Keratinocyte (primary cell): ENCODE measurements at regions not wholly inside any gene's neighbourhood (a gene's known extent, or its start where the extent isn't known, plus 50 kb on each side); places are given as distances from the start of the nearest gene placed in this dataset.

Experiments
- DNase-seq: peaks from one replicate; pipeline ENCODE4 v3.0.0-alpha.2; 2011; ENCODE audit warnings: low read depth, missing footprints, low spot score
- FAIRE-seq: peaks from 2 replicates; lab custom pipeline; 2011; peaks lifted over from hg19 to GRCh38; lab: Jason Lieb, UNC
- H2AFZ ChIP-seq: 2 replicates; pipeline ENCODE4 v1.6.0; 2012; ENCODE audit warnings: low read length, control low read depth, inconsistent platforms; ENCODE audit not compliant: control insufficient read depth
- H3K27ac ChIP-seq: 2 replicates; pipeline ENCODE4 v1.5.1; 2011; ENCODE audit warnings: low read length; ENCODE audit not compliant: control insufficient read depth, insufficient read depth
- H3K27me3 ChIP-seq: 3 replicates; pipeline ENCODE4 v1.6.0; 2011; ENCODE audit warnings: low read length; ENCODE audit not compliant: control insufficient read depth, insufficient read depth; ENCODE audit errors: extremely low read depth
- H3K36me3 ChIP-seq, 2 experiments: 2 replicates in 1 of 2; 3 replicates in 1 of 2; pipeline ENCODE4 v1.5.1; 2011; ENCODE audit warnings: low read length in 2 of 2, mild to moderate bottlenecking in 1 of 2; ENCODE audit not compliant: control insufficient read depth in 2 of 2, insufficient read depth in 2 of 2; ENCODE audit errors: extremely low read depth in 1 of 2
- H3K4me1 ChIP-seq: 3 replicates; pipeline ENCODE4 v1.5.1; 2011; ENCODE audit warnings: low read length; ENCODE audit not compliant: control insufficient read depth, insufficient read depth; ENCODE audit errors: extremely low read depth
- H3K4me2 ChIP-seq: 3 replicates; pipeline ENCODE4 v1.6.0; 2011; ENCODE audit warnings: low read depth, low read length; ENCODE audit not compliant: control insufficient read depth, insufficient read depth; ENCODE audit errors: extremely low read depth
- H3K4me3 ChIP-seq, 3 experiments: fragments of 200-600 bp in 1 of 3; sonication (generic) in 1 of 3; 2 replicates in 2 of 3; 3 replicates in 1 of 3; pipeline ENCODE4 v1.5.1; 2011 to 2016; ENCODE audit warnings: low read length in 3 of 3, mild to moderate bottlenecking in 3 of 3, control low read depth in 2 of 3, inconsistent platforms in 1 of 3, low read depth in 1 of 3, mixed read lengths in 1 of 3, mixed run types in 1 of 3, moderate library complexity in 1 of 3; ENCODE audit not compliant: control insufficient read depth in 2 of 3, insufficient read depth in 2 of 3; ENCODE audit errors: extremely low read depth in 1 of 3
- H3K79me2 ChIP-seq: 2 replicates; pipeline ENCODE4 v1.6.0; 2012; ENCODE audit warnings: low read length; ENCODE audit not compliant: control insufficient read depth, insufficient read depth
- H3K9ac ChIP-seq: 3 replicates; pipeline ENCODE4 v1.6.0; 2011; ENCODE audit warnings: low read length; ENCODE audit not compliant: control insufficient read depth, insufficient read depth; ENCODE audit errors: extremely low read depth
- H3K9me1 ChIP-seq: 3 replicates; pipeline ENCODE4 v1.6.0; 2011; ENCODE audit warnings: low read length; ENCODE audit not compliant: control insufficient read depth, insufficient read depth; ENCODE audit errors: extremely low read depth
- H3K9me3 ChIP-seq: 2 replicates; pipeline ENCODE4 v1.5.1; 2012; ENCODE audit warnings: low read depth, low read length; ENCODE audit not compliant: control insufficient read depth
- H4K20me1 ChIP-seq: 3 replicates; pipeline ENCODE4 v1.6.0; 2011; ENCODE audit warnings: low read length; ENCODE audit not compliant: control insufficient read depth, insufficient read depth; ENCODE audit errors: extremely low read depth
- CTCF ChIP-seq, 3 experiments: IDR thresholded peaks in 1 of 3; conservative IDR thresholded peaks in 1 of 3; optimal IDR thresholded peaks in 1 of 3; 2 replicates in 2 of 3; 3 replicates in 1 of 3; pipeline versions ENCODE3 to v1.5.1; 2011; ENCODE audit warnings: low read length in 3 of 3, mild to moderate bottlenecking in 3 of 3, moderate library complexity in 2 of 3, control low read depth in 1 of 3, inconsistent platforms in 1 of 3; ENCODE audit not compliant: insufficient read depth in 2 of 3; ENCODE audit errors: extremely low read depth in 1 of 3
- EZH2 ChIP-seq: IDR thresholded peaks from one replicate; pipeline ENCODE4 v1.6.1; 2012; ENCODE audit warnings: inconsistent platforms, mild to moderate bottlenecking, low read length, moderate library complexity
- dilution Hi-C: fragments of 300-500 bp; cut with MboI; formaldehyde crosslinking; loops from one replicate; pipeline ENCODE4 v1.7.0; 2020; ENCODE audit warnings: low sequenced_read_pairs; ENCODE audit not compliant: extremely low pct_ligation_motif_present

DNA sequence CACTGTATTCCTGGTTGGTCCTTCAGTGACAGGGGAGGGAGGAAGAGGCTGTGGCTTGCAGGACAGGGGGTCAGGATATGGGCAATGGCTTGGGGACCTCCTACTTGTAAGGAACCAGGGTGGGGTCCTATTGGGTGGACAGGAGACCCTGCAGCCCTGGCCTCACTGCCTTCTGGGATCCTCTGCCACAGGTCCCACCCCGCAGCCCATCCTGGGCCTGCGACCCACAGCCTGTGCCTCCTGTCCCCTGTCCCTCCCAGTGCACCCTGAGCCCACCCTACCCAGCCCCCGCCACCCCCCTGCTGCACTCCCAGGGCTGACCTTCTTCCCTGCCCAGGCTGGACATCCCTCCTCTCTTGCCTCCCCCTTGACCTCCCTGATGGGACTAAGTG lies 58.7 kb upstream of the MYL10 start:
- Histone ChIP-seq H4K20me1 (no peaks in the 10 kb centered on the region), H3K27me3 (peaks cover 12% of the 10 kb centered on the region), H3K9me3 (no peaks in the 10 kb centered on the region), H3K4me2 (no peak overlapping the region), H3K9ac (no peak overlapping the region), H3K4me1 (peaks cover 4% of the 10 kb centered on the region), H3K9me1 (no peaks in the 10 kb centered on the region), H3K27ac (no peak overlapping the region), H3K4me3 (peak overlapping the region in 1 of 3 experiments; percentile 7), H2AFZ (no peak overlapping the region), H3K79me2 (no peaks in the 10 kb centered on the region), H3K36me3 (no peaks in the 10 kb centered on the region)
- FAIRE-seq (no peak), DNase-seq (no peak)
- no peak for TF ChIP-seq CTCF (optimal IDR thresholded peaks at IDR 0.05 in 1 of 3, IDR thresholded peaks at IDR 0.05 in 1 of 3, conservative IDR thresholded peaks at IDR 0.05 in 1 of 3; ENCODE audit: extremely low read depth in 1 of 3, insufficient read depth in 2 of 3, low read length in 3 of 3)
- TF ChIP-seq EZH2: no peak
- dilution Hi-C loops: no loop called here

DNA sequence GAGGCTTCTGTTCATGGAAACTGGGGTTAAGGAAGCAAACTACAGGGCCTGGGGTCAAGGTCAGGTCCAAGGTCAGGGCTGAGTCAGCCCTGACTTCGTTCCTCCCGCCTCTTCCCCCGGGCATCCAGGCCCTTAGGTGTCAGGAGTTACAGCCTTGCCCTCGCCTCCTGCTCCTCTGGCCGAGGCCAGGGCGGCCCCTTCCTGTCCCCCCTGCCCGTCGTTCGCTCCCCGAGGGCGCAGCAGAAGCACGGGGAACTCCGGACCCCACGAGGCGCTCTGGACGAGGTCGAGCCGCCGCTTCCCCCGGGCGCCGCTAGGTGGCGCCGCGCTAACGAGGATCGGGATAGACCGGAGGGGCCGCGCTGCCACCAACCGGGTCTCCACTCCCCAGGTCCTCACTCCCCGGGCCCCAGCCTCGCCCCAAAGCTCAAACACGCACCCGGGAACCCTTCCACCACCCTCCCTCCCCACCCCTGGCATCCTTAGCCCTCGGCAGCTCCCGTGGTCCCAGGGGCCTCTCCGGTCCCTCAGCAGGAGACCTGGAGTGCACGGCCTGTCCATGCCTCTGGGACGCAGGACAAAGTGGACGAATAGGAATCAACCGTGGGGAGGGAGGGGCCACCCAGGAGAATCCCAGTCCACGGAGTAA lies 59.2 kb upstream of the MYL10 start:
- Histone ChIP-seq H3K79me2 (no peaks in the 10 kb centered on the region), H3K9me1 (no peaks in the 10 kb centered on the region), H3K4me1 (peaks cover 4% of the 10 kb centered on the region), H4K20me1 (no peaks in the 10 kb centered on the region), H3K4me3 (peak overlapping the region; percentile 1 to 7 (median 5)), H3K4me2 (peak overlapping the region; percentile 50), H3K9ac (no peak overlapping the region), H3K9me3 (no peaks in the 10 kb centered on the region), H2AFZ (peak overlapping the region; percentile 49), H3K36me3 (no peaks in the 10 kb centered on the region), H3K27ac (no peak overlapping the region), H3K27me3 (peaks cover 12% of the 10 kb centered on the region)
- dilution Hi-C loops: no loop called here
- TF ChIP-seq CTCF (optimal IDR thresholded peaks at IDR 0.05 in 1 of 3, IDR thresholded peaks at IDR 0.05 in 1 of 3, conservative IDR thresholded peaks at IDR 0.05 in 1 of 3; ENCODE audit: extremely low read depth in 1 of 3, insufficient read depth in 2 of 3, low read length in 3 of 3) (peak; percentile 58 to 97 (median 88)), EZH2 (no peak)
- DNase-seq: no peak
- no peak for FAIRE-seq
